ENCODE measurements at regions not wholly inside any gene's neighbourhood (a gene's known extent, or its start where the extent isn't known, plus 50 kb on each side); places are given as distances from the start of the nearest gene placed in this dataset.

- 90% methylated on average over 1 of the region's 1 CpG; no CpG with 5 or more reads in 1 of the 2 experiments for whole genome bisulfite sequencing, 2 experiments (ENCODE audit: extremely low coverage in 1 of 2, insufficient coverage in 1 of 2, insufficient read length in 1 of 2, insufficient replicate concordance in 2 of 2, low coverage in 1 of 2, low lambda C conversion rate in 2 of 2, missing lambda C conversion rate in 1 of 2)
These were observed 93.2 kb downstream of the MC4R start for GRCh38 chr18:60279391-60279790.

More at GRCh38 chr18:60279391-60279790, 93.2 kb downstream of the MC4R start:
- Histone ChIP-seq H3K36me3 (ENCODE audit: control insufficient read depth in 2 of 4, insufficient read depth in 4 of 4, low read length in 3 of 4) (no peaks in the 10 kb centered on the region), H3K14ac (ENCODE audit: insufficient read length) (no peak overlapping the region), H3K4ac (replicated peaks; ENCODE audit: insufficient read length, low read depth, low read length) (no peak overlapping the region), H3K4me2 (ENCODE audit: insufficient read depth in 1 of 2, low read depth in 2 of 2, low read length in 2 of 2) (no peak overlapping the region), H2BK20ac (ENCODE audit: low read length) (no peak overlapping the region), H4K8ac (ENCODE audit: extremely low read depth, insufficient read depth, low read length) (no peak overlapping the region), H4K91ac (replicated peaks; ENCODE audit: insufficient read length, low read length) (no peak overlapping the region), H4K5ac (ENCODE audit: insufficient read length, low read depth, low read length) (no peak overlapping the region), H3K23me2 (ENCODE audit: low read depth, low read length) (no peaks in the 10 kb centered on the region), H3K23ac (ENCODE audit: insufficient read length) (no peak overlapping the region), H3K4me1 (replicated peaks in 1 of 4; ENCODE audit: control insufficient read depth in 3 of 4, insufficient read depth in 4 of 4, low read length in 3 of 4) (no peaks in the 10 kb centered on the region), H4K20me1 (replicated peaks in 1 of 2; ENCODE audit: control insufficient read depth in 1 of 2, insufficient read depth in 2 of 2, low read length in 2 of 2) (no peaks in the 10 kb centered on the region), H3K18ac (ENCODE audit: extremely low read depth, low read length) (no peak overlapping the region), H3K79me1 (ENCODE audit: low read depth, low read length) (no peaks in the 10 kb centered on the region), H2BK15ac (ENCODE audit: low read length) (no peak overlapping the region), H2BK120ac (replicated peaks; ENCODE audit: low read depth, low read length) (no peak overlapping the region), H2AFZ (ENCODE audit: low read length) (no peak overlapping the region), H3K27me3 (replicated peaks in 1 of 4; ENCODE audit: control insufficient read depth in 3 of 4, extremely low read depth in 1 of 4, insufficient read depth in 3 of 4, low read length in 3 of 4) (no peaks in the 10 kb centered on the region), H3K27ac (ENCODE audit: low read depth, low read length) (no peak overlapping the region), H3K9ac (replicated peaks in 1 of 4; ENCODE audit: extremely low read depth in 1 of 4, low read depth in 3 of 4, low read length in 3 of 4) (no peak overlapping the region), H3K9me3 (ENCODE audit: insufficient read depth in 2 of 2, low read depth in 1 of 2, low read length in 1 of 2) (no peaks in the 10 kb centered on the region), H3K79me2 (ENCODE audit: control insufficient read depth in 1 of 2, insufficient read depth in 2 of 2, low read length in 2 of 2) (no peaks in the 10 kb centered on the region), H3K56ac (replicated peaks; ENCODE audit: insufficient read length, low read depth, low read length) (no peak overlapping the region), H2BK5ac (ENCODE audit: low read depth, low read length) (no peak overlapping the region), H2BK12ac (ENCODE audit: low read depth, low read length) (no peak overlapping the region), H3K4me3 (ENCODE audit: extremely low read depth in 1 of 4, insufficient read depth in 2 of 4, low read depth in 3 of 4, low read length in 4 of 4) (no peak overlapping the region), H2AK5ac (ENCODE audit: low read depth, low read length) (no peak overlapping the region)
- TF ChIP-seq TBP (IDR thresholded peaks at IDR 0.05; ENCODE audit: low read depth, low read length) (no peak), TAF7 (optimal IDR thresholded peaks at IDR 0.05; ENCODE audit: borderline replicate concordance, low read depth, low read length) (no peak), RAD21 (IDR thresholded peaks at IDR 0.05 in 1 of 2, conservative IDR thresholded peaks at IDR 0.05 in 1 of 2; ENCODE audit: low read depth in 2 of 2, low read length in 2 of 2) (no peak), FOSL1 (IDR thresholded peaks at IDR 0.05; ENCODE audit: insufficient read depth, low read depth, low read length) (no peak), NANOG (IDR thresholded peaks at IDR 0.05; ENCODE audit: insufficient read depth, low read depth, low read length, poor library complexity, severe bottlenecking) (no peak), KDM1A (IDR thresholded peaks at IDR 0.05; ENCODE audit: borderline replicate concordance, low read length) (no peak), KDM4A (IDR thresholded peaks at IDR 0.05; ENCODE audit: low read depth, low read length, severe bottlenecking) (no peak), HDAC2 (IDR thresholded peaks at IDR 0.05; ENCODE audit: borderline replicate concordance in 1 of 2, low read depth in 2 of 2, low read length in 2 of 2) (no peak), EZH2 (IDR thresholded peaks at IDR 0.05; ENCODE audit: low read depth, low read length, severe bottlenecking) (no peak), RNF2 (IDR thresholded peaks at IDR 0.05; ENCODE audit: borderline replicate concordance, low read depth, low read length, missing control alignments, poor library complexity, severe bottlenecking) (no peak), RBBP5 (IDR thresholded peaks at IDR 0.05; ENCODE audit: borderline replicate concordance, low read depth, low read length) (no peak)
- DNase-seq (ENCODE audit: low read depth in 1 of 2, low spot score in 2 of 2) (no peak), FAIRE-seq (no peak)
- POLR2A ChIA-PET (ENCODE audit: partially characterized antibody), result no interaction called here
- CTCF ChIA-PET (ENCODE audit: partially characterized antibody), result no interaction called here

All from H1 (cell line).